CMK (cell line): ENCODE measurements at regions not wholly inside any gene's neighbourhood (a gene's known extent, or its start where the extent isn't known, plus 50 kb on each side); places are given as distances from the start of the nearest gene placed in this dataset.
"Not testable (repeated sequence)": the region's sequence is repeated elsewhere in the genome, so short reads cannot be mapped to it uniquely, and the experiment has no call there.

Experiments used
- DNase-seq: peaks from one replicate; pipeline ENCODE4 v3.0.0-alpha.2; 2010; ENCODE audit warnings: low read depth

DNA sequence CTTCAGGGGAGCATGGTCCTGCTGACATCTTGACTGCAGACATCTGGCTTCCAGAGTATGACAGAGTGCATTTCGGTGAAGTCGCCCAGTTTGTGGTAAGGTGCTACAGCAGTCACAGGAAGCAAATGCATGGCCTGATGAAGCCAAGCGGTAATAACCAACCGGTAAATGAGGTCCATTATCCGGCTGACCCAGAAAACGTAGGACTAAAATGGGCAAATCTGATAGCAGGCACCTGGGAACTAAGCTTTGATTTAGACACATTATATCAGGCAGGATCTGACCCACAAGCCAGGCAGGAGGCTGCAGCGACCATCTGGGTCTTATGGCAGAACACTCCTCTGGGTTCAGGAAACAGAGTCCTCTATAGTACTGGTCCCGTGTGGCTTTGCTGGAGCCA is 454.6 kb downstream of the GADD45G start:
- DNase-seq, result no peak

DNA sequence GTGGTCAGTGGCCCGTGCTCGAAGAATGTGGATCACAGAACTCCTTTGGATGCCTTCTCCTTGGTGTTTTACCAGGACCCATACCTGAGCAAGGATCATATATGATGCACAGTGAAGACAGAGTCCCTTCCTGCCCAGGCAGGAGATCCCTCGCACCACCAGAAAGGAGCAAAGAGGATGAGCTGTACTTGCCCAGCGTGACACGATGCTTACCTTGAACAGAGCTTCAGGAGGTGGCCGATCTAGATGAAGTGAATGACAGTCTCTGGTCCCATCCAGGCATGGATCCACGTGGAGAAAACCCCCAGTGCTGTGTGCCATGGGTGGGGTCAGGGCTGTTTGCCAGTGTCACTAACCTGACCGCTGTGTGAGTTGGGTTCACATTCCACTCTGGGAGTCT is 455.4 kb downstream of the GADD45G start:
- no peak for DNase-seq

DNA sequence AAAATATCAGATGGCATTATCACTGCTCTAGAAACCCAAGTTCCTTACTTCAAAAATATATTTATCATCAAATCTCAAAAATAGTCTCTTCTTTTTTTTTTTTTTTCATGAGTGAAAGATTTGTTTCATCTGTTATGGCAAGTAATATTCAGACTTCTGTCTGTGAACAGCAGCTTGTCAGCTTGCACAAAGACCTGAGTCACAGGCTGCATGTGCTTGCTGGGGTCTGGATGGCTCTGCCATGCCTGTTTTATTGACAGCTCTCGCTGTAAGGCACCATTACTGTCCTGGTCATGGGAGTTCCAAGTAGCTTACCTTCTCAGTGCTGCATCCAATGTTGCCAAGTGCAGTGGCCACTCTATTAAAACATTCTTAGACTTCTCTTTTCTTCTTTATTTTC is 456.4 kb downstream of the GADD45G start:
- no peak for DNase-seq

DNA sequence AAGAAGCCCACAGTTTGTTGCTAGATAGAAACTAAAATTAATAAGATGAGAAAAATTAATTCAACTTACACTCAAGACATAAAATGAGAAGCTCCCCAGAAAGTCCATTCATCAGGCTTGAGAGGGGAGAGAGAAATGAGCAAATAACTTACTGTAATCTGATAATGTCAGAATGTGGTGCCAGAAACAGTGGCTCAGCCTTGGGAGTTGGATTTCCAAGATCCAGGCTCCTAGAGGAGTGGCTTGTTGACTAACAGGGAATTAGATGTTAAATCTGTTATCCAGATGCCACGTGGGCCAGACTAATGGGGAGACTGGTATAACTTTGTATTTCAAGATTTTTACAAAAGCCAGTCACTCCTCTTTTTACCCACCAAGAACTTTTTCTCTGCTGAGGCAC is 458.2 kb downstream of the GADD45G start:
- DNase-seq, result no peak

DNA sequence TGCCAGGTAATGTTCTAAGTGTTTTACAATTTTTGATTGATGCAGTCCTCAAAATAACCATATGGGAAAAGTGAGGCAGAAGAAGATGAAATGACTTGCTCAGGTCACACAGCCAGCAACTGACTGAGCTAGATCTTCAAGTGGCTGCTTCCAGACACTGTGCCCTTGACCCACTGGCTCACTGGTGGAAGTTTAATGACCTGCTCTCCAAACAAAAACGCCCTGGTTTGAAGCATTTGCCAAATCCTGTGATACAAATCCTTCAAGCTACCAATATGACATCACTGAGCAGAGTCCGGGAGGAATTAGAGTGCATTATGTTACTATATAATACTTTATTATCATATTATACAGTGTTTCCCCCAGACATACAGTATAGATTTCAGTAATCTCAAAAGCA is 459.4 kb downstream of the GADD45G start:
- no peak for DNase-seq

DNA sequence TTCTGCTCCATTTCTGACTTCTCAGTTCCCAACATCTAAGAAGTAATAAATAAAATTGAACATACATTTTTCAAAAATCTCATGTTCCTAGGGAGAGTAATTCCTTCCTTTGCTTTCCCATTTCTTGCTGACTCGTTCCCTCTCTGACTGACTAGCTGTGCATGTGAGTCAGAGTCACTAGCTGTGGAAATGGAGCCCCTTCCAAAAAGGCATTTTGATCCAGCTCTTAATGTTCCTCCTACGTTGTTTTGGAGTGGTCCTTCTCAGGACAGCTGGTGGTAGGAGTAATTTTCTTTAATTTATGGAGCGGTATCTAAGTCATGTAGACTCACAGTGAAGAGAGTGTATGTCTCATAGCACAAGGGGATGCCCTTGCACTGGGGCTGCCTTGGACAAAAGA is 460.2 kb downstream of the GADD45G start:
- DNase-seq, result no peak

DNA sequence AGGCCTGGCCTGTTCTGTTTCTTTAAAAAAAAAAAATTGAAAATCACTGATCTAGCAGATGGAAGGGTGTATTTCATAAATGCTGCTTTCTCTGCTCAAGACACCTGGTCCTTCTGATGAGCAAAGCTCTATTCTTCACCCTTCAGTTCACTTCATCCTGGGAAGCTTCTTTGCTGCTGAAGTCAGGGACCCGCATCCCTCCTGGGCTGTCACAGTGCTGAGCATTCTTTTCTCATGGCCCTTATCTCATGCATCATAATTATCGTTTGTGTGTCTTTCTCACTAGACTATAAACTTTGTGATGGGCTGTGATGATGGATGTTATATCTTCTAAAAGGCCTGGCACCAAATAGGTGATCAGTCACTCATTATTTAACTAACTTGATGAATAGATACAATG is 461.0 kb downstream of the GADD45G start:
- no peak for DNase-seq

DNA sequence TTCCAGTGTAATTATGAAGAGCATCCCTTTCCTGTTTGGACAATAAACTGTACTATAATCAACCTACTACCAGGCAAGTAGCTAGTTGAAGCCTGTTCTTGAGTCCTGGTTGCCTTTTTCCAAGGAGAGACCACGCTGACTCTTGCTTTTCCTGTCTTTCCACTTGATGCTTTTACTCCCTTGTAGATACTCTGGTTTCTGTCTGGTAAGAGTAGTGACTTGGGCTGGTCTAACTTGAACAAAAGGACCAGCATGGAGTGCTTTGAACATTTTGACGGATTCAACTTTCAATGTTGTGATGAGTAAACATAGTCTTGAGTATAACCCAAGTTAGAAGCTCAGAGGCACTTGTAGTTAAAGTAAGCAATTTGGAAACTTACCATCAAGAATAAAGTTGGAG is 464.3 kb downstream of the GADD45G start:
- no peak for DNase-seq

DNA sequence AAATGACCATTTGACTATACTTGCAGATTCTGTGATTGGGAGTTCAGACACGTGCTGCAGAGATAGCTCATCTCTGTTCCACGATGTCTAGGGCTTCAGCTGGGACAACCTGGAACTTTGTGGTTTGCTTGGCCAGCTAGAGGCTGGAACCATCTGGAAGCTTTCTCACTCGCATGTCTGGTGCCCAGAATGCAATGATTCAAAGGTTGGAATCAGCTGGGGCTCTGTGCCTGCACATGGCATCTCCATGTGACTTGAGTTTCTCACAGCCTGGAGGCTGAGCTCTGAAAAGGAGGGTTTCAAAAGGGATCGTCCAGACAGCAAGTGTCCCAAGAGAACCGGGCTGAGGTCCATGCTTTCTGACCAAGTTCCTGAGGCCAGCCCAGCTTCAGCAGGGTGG is 465.2 kb downstream of the GADD45G start:
- no peak for DNase-seq

DNA sequence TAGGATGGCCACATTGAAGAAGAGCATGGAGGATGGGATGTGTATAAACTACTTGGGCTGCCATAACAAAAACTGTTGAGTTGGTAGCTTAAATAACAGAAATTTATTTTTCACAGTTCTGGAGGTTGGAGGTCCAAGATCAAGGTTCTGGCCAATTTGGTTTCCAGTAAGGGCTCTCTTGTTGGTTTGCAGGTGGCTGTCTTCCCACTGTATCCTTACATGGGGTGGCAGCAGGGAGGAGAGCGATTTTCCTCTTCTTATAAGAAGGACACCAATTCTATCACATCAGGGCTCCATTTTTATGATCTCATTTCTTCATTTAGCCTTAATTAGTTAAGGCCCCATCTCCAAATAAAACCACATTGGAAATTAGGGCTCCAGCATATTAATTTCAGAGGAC is 465.7 kb downstream of the GADD45G start:
- no peak for DNase-seq

DNA sequence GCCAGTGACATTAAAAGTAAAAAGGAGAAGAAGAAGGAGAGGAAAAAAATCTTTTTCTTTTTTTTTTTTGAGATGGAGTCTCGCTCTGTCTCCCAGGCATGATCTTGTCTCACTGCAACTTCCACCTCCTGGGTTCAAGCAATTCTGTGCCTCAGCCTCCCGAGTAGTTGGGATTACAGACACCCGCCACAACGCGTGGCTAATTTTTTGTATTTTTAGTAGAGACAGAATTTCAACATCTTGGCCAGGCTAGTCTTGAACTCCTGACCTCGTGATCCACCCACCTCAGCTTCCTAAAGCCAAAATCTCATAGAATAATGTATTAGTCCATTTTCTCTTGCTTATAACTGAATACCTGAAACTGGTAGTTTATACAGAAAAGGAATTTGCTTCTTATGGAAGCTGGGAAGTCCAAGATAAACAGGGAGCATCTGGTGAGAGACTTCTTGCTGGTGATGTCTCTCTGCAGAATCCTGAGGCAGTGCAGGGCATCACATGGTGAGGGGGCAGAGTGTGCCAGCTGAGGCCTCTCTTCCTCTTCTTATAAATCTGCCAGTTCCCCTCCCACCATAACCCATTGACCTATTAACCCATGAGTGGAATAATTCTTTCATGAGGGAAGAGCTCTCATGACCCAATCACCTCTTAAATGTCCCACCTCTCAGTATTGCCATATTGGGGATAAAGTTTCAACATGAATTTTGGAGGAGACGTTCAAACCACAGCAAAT is 466.3 kb downstream of the GADD45G start:
- DNase-seq, result no peak

DNA sequence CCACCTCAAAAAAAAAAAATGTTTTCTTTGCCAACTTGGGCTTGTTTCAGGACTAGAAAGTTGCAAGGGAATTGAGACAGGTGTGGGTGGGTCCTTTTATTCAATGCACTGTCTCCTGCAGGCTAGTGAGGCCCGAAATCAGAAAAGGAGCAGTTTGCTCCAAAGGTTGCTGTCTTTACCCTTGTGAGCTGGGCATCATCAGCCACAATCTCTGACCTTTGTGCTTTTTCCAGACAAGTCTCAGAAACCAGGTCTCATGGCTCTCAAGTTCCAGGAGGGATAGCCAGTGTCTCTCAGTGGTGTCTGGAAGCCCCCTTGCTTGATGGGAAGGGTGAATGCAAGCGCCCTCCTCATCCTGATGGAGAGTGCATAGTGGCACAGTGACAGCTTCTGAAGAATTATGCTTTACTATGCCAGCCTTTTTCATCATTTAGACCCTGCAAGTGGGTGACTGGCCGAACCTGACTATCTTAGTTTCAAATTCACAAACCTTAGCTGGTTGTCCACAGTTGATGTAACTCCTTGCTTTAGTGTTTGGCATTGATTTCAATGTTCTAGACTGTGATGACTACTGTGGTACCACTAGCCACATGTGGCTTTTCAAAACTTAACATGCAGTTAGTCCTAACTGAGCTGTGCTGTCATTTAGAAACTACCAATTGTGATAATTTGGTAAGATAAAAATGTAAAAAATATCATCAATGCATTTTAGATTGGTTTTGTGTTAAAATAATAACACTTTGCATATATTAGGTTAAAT is 468.6 kb downstream of the GADD45G start:
- DNase-seq, result no peak

DNA sequence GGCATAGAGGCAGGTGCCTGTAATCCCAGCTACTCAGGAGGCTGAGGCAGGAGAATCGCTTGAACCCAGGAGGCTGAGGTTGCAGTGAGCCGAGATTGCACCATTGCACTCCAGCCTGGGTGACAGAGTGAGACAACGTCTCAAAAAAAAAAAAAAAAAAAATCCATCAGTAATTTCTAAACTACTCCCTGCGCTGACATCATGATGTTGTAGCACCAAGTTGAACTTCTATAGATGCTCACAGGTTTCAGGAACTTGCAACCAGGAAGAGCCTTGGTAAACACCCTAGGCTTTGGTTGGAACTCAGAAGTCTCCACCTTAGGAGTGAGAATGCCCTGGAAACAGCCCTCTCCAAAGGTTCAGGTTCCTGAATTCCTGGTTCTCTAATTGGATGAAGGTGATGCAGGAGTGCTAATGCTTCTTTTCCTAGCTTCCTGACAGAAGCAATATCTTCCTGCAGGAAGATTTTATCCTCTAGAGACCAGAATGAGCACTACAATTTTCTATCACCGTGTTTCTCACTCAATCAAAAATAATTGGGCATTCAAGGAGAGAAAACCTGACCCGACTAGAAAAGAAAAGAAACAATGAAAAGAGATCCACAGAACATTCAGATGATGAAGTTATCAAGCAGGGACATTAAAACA is 469.6 kb downstream of the GADD45G start:
- no peak for DNase-seq

DNA sequence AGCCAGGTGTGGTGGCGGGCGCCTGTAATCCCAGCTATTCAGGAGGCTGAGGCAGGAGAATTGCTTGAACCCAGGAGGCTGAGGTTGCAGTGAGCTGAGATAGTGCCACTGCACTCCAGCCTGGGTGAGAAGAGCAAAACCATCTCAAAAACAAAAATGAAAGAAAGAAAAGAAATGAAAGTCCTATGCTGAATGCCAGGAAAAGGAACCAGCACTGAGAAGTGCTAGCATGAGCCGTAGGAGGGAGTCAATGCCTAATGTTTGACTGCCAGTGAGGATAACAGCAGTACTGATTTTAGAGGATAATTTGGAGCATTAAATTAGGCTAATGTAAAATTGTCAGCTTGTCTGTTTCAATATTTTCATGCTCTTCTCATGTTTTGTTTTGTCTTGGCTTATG is 472.8 kb downstream of the GADD45G start:
- not testable (repeated sequence) for DNase-seq

DNA sequence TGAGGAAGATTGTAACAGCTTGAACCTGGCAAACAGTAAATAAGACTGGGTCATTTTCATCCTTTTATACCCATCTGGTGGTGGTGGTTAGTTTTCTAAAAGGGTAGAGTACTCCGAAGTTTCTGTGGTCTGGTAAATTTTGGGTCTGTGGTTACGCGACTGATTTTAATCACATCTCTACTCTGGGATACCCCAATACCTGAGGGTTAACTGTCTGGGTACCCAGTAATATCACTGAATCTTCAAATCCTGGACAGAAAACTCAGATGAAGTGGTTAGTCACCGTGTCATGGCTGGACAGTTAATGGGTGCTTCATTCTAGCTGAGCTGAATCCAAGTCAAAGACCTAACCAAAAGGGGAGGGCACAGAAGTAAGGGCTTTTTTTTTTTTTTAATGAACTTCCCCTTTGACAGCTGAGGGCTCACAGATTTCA is 474.2 kb downstream of the GADD45G start:
- no peak for DNase-seq

DNA sequence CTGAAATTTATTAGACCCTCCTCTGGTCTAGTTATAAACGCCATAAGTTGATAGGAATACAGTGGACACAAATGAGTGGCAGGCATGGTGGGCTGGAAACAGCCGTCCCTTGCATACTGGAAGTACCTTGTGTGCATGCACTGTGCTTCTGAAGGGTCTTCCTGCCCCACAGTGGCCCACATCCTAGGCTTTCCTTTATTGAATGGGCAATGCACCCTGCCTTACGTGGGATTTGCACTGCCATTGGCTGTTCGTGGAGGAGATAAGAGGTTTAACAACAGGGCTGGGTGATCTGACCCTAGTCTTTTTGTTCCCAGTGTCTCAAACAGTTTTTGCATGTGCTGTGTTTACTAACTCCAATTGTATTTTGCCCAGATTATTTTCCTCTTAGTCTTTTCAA is 480.8 kb downstream of the GADD45G start:
- DNase-seq, result no peak

DNA sequence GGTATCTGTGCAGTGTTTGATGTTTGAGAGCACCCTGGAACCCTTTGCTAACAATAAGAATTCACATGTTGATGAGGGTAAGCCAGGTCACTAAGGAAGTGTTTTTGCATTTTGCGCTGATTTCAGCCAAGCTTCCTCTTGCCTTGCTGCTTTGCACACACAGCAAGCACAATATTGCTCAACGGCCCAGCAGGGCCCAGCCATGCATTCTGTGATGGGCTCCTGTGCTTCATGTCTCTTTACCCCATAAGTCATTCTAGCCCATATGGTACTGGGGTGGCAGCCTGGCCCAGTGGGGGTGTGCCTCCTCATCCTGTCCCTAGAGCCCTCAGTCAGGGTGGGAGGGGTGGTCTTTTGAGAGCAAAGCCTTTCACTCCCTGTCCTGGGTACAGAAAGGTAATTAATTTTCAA is 481.3 kb downstream of the GADD45G start:
- DNase-seq, result no peak

DNA sequence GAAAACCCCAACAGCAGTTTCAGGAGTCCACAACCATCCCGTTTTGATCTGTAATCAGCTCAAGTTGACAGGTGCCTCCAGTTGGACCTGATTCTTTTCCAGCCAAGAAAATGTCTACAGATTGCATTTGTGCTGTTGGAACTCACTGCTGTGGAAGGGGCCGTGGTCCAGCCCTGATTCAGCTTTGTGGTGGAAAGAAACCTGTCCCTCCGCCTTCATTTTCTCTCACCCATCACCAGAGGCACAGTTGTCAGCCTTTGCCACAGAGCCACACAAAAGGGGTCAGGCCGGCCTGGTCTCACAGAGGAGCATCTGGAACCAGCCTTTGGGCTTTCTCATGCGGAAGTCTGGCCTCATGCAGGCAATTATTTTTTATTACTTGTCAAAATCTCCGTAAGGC is 483.6 kb downstream of the GADD45G start:
- no peak for DNase-seq

DNA sequence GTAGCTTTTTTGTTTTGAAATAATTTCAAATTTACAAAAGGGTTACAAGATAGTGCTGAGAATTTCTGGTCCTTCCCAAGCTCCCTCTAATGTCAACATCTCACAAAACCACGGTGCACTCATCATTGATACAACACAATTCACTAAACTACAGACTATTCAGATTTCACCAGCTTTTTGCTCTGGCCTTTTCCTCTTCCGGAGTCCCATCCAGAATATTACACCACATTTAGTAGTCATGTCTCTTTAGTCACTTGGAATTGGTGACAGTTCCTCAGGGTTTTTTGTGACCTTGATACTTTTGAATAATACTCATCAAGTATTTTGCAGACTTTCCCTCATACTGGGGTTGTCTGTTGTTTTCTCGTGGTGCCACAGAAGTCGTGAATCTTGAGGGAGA is 484.0 kb downstream of the GADD45G start:
- no peak for DNase-seq

DNA sequence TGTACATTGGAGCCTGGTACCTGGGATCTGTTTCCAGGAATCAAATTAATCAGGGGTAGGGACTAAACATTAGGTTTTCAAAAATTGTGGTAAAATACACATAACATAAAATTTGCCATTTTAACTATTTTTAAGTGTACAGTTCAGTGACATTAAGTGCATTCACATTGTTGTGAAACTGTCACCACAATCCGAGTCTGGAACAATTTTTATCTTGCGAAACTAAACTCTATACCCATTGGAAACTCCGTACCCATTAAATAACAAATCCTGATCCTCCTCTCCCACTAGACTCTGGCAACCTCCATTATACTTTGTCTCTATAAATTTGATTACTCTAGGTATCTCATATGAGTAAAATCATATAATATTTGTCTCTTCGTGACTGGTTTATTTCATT is 486.2 kb downstream of the GADD45G start:
- no peak for DNase-seq

DNA sequence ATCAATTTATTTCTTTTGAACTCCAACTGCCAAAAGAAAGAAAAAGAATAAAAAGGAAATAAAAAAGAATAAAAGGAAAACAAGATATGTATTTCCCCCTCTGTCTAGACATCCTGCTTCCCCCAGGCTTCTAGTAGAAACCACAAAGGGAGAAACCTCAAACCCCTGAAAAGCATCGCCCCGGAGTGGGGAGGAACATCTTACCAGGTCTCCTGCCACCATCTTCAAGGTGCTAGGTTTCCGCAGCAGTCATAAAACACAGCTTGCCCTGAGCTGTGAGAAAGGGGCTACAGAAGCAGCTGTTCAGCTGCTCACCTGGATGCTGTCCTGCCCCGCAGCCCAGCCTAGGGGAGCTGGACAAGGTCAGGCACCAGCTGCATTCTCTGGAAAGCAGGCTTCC is 487.7 kb downstream of the GADD45G start:
- DNase-seq, result no peak

DNA sequence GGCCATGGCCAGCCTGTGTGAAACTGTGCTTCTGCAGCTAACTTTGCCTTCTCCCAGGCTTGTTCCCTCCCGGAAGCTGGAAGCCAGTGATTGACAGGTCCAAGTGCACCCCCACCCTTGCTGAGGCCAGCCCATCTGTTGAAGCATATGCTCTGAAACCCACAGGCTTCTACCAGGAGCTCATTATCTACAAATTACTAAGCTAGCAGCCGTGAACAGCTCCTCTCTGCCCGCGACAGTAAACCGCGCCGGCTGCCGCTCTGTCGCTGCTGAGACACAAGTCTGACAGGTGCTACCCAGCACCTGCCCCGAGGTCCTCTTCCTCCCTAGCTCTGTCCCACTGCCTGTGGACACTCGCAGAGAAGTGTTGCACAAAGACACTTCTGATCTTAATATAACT is 490.9 kb downstream of the GADD45G start:
- DNase-seq, result no peak

DNA sequence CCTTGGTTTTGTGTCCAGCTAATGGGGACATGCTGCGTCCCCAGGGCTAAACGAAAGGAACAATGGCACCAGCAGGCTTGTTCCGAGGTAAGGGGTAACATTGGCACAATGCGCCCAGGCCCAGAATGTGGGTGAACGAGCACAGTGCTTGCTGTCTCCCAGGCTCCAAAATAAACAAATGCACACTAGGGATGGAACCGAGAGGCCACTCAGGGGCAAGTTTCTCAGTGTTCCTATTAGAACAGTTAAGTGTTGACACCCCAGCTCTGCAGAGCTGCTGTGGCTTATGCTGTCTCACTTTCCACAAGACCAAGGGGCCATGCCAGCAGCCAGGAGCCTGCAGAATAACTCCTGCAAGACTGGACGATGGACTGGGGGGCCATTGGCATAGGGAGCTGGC is 492.4 kb downstream of the GADD45G start:
- DNase-seq, result no peak
